GM21723 (cell line): ENCODE measurements at regions not wholly inside any gene's neighbourhood (a gene's known extent, or its start where the extent isn't known, plus 50 kb on each side); places are given as distances from the start of the nearest gene placed in this dataset.
"Not testable (repeated sequence)": the region's sequence is repeated elsewhere in the genome, so short reads cannot be mapped to it uniquely, and the experiment has no call there.

Experiments used
- ATAC-seq: cut with Tn5 transposase; IDR thresholded peaks from one replicate; pipeline ENCODE4 v1.9.1; 2021; ENCODE audit warnings: mild to moderate bottlenecking, moderate library complexity; ENCODE audit not compliant: unreplicated experiment

GRCh38 chr12:83769151-83769550 lies 1082.4 kb downstream of the TMTC2 start:
- ATAC-seq, result no peak

GRCh38 chr12:83767723-83768122 lies 1081.0 kb downstream of the TMTC2 start:
- no peak for ATAC-seq

GRCh38 chr12:83763425-83763824 lies 1076.7 kb downstream of the TMTC2 start:
- no peak for ATAC-seq

DNA sequence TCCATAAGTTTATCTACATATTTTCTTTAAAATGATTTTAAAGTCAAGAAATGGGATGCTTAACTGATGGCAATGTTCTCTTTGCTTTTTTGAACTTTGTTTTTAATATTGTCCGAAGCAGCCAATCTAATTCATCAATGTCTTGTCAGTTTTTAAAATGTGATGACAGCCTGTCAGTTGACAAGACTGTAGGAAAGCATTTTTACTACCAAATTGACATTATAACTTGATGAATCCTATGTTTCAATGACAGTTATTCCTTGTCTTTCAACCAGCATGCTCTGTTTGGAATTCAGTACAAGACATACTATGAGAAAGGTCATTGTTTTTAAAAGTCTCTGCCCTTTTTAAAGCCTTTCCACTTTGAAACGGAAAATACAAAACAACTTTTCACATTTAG lies 1073.2 kb downstream of the TMTC2 start:
- no peak for ATAC-seq

DNA sequence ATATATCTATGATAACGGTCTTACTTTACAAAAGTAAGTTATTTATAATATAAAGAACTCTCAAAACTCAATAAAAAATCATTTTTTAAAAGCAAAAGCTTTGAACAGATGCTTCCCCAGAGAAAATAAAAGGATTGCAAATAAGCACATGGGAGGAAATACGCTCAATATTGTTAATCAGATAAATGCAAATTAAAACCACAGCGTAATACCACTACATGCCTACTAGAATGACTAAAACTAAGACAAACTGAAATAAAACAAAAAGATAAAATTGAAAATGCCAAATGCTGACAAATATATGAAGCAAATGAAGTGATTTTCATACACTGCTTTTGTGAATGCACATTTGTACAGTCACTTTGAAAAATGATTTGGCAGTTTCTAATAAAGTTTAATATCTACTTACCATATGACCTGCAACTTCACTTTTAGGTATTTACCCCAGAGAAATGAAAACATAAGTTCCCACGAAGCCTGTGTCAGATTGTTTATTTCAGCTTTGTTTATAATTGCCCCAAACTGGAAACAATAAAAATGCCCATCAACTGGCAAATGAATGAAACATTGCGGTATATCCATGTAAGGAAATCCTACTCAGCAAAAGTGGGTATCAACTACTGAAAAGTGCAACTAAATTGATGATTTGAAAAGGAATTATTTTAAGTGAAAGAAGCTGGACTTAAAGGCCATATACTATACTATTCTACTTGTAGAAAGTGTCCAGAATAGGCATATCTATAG lies 1072.4 kb downstream of the TMTC2 start:
- ATAC-seq, result no peak

DNA sequence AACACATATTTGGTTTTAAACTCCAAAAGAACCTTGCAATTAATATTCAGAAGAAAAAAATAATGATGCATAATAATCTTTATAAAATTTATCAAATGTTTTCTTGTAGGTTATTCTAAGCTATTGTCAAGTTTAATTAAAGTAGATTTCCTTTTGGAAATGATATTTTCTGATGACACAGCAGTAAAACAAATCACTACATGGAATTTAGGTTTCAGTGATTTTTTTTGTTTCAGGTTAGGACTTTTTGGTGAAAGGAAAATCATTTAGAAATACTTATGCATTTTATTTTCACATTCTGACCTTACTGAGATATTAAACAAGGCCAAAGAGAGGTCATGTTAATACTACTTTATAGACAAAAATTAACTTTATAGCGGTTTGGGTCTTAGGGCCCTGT lies 1067.2 kb downstream of the TMTC2 start:
- ATAC-seq, result no peak

GRCh38 chr12:83753205-83753604 lies 1066.5 kb downstream of the TMTC2 start:
- ATAC-seq, result no peak

GRCh38 chr12:83739607-83740006 lies 1052.9 kb downstream of the TMTC2 start:
- no peak for ATAC-seq

DNA sequence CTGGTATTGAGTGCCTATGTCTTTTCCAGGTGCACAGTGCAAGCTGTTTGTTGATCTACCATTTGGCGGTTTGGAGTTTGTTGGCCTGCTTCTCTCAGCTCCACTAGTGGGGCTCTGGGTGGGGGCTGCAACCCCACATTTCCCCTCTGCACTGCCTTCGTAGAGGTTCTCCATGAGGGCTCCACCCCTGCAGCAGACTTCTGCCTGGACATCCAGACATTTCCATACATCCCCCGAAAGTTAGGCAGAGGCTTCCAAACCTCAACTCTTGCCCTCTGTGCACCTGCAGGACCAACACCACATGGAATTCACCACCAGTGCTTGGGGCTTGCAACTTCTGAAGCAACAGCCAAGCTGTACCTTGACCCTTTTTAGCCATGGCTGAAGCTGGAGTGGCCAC lies 1024.1 kb downstream of the TMTC2 start:
- no peak for ATAC-seq

GRCh38 chr12:83709899-83710298 lies 1023.2 kb downstream of the TMTC2 start:
- ATAC-seq, result no peak

- no peak for ATAC-seq
Observed at GRCh38 chr12:83700838-83701237, 1014.1 kb downstream of the TMTC2 start.

- ATAC-seq, result not testable (repeated sequence)
Observed at GRCh38 chr12:83696311-83696710, 1009.6 kb downstream of the TMTC2 start.

GRCh38 chr12:83691730-83692129 lies 1005.0 kb downstream of the TMTC2 start:
- no peak for ATAC-seq

DNA sequence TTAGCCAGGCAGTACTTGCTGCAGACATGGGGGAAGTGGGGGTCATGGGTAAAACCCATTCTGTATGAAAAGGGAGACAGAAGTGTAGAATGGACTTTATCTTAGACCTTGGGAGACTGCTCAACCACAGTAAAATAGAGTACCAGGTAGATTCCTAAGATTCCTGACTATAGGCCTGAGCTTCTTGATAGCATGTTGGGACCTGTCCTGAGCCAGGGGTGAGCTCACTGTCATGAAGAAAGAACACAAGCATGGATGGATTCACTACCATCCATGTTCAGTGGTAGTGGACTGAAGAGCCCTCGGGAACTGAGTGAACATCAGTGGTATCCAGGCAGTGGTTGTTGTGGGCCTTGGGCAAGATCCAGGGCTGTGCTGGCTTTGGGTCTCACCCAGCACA lies 1003.8 kb downstream of the TMTC2 start:
- no peak for ATAC-seq

- ATAC-seq, result no peak
Observed at GRCh38 chr12:83689333-83689732, 1002.6 kb downstream of the TMTC2 start.

- ATAC-seq, result no peak
Observed at GRCh38 chr12:83676781-83677295, 990.1 kb downstream of the TMTC2 start.

DNA sequence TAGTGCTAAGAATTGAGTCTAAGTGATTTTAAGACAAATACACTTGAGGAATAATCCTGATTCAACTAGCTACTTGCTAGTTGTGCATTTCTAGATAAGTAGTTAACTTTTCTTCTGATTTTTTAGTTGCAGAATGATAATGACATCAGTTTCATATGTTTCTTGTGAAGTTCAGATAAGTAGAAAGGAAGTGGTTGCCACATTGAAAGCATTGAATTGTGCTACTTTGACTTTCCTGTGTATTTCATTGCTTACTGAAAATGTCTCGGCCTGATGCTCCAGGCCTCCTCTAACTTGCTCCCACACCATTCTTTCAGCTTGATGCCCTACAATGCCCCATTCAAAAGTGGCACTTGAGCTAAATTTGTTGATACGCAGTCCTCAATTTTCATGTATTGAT lies 980.0 kb downstream of the TMTC2 start:
- no peak for ATAC-seq

DNA sequence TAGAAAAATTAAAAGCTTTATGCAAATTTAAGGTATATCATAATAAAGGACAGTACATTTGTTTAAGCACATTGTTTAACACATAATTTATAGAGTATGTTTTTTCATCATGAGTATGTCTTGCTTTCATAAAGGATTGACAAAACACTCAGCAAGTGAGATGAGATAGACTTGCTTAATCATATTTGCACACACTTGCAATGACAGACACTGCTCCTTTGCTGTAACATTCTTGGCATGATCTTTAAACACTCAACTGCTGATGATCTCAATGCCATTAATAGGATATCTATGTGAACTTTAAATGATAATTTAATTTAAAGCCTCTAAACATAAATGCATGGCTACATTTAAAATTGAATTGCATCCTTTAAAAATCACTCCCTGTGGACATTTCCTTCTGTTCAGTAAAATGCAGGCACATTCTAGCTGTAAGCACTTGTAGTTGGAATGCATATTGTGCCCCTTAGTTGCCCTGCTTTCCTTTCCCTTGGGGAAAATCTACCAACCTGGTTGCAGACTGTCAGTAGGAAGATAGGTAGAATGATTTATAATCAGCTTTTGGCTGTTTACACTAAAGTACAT lies 979.0 kb downstream of the TMTC2 start:
- ATAC-seq, result no peak

DNA sequence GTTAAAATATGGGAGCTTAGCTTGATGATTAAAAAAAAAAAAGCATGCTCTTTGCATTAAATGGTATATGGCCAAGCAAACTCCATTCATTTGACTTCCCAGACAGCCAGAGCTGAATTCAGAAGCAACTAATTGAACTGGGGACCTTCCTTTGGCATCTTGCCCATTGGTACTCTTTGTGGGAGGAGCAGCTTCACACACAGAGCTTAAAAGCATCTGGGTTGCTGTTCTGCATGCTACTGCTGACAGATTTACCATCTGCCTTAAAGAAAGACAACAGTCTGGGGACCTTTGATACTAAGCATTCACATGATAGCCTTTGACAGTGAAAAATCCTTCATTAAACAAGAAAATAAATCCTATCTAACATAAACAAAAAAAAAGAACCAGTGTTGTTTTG lies 977.9 kb downstream of the TMTC2 start:
- ATAC-seq, result no peak

DNA sequence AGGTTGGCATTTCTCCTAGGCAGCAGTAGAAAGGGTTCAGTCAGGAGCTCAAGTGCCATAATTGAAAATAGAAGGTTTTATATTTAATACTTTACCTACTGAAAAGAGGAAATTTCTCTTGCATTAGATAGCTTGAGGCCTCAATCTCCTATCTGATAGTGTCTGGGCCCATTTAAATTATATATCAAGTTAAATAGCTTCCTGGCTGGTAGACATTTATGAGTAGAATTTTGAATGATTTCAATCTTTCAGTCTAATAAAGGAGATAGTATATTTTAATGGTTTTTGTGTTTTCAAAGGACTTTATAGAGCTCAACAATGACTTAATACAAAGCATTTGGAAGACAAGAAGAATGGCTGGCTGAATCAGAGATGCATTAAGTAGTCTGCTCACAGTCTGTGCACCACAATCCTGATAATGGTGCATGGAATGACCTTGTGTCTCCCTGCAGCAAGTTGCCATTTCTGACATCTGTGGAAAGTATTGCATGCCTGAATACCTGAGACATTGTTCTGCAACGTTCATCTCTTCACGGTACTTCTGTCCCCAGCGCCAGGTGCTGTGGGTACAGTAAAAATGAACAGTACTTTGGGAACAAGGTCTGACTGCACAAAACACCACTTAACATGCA lies 974.1 kb downstream of the TMTC2 start:
- ATAC-seq, result no peak

DNA sequence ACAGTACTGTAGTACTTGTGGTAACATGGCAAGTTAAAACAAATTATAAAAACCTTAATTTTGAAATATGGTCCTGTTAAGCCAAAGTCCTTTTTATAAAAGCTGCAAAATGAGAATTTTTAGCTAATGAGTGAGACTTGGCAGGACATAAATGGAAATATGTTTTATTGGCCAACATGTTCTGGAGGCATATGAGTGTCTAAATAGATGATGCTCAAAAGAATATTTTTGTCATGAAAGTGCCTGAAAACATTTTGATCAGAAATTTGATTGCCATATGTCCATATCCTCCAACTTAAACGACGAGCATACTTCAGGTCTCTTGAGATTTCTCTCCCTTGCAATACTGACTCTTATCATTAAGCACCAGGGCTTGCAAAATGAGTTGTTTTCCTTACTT lies 972.6 kb downstream of the TMTC2 start:
- no peak for ATAC-seq

GRCh38 chr12:83656004-83656403 lies 969.3 kb downstream of the TMTC2 start:
- no peak for ATAC-seq
